OCI-LY3 (cell line): ENCODE measurements at regions not wholly inside any gene's neighbourhood (a gene's known extent, or its start where the extent isn't known, plus 50 kb on each side); places are given as distances from the start of the nearest gene placed in this dataset.

Experiments used
- H2AFZ ChIP-seq: fragments of 200-600, 300-600 bp; shearing (Covaris generic); 2 replicates; pipeline ENCODE4 v1.6.0; 2014; ENCODE audit warnings: antibody characterized with exemption, low read depth, low read length
- H3K27ac ChIP-seq: fragments of 200-600, 300-600 bp; sonication (generic); 2 replicates; pipeline ENCODE4 v1.5.1; 2014; ENCODE audit warnings: mild to moderate bottlenecking, low read length, moderate library complexity, mixed read lengths
- H3K27me3 ChIP-seq: fragments of 200-600, 300-600 bp; sonication (generic); 2 replicates; pipeline ENCODE4 v1.6.1; 2014; ENCODE audit warnings: low read depth, low read length, mixed read lengths
- H3K36me3 ChIP-seq: fragments of 200-600, 300-600 bp; sonication (generic); replicated peaks from 2 replicates; pipeline ENCODE3; 2014; ENCODE audit warnings: low read depth, low read length, mixed read lengths
- H3K4me1 ChIP-seq: fragments of 300-600, 200-600 bp; sonication (generic); 2 replicates; pipeline ENCODE4 v1.6.1; 2014; ENCODE audit warnings: low read length, mixed read lengths
- H3K4me2 ChIP-seq: fragments of 200-600, 300-600 bp; sonication (generic); 2 replicates; pipeline ENCODE4 v1.6.1; 2014; ENCODE audit warnings: low read length, mixed read lengths
- H3K4me3 ChIP-seq: fragments of 300-600, 200-600 bp; sonication (generic); 2 replicates; pipeline ENCODE4 v1.5.1; 2014; ENCODE audit warnings: antibody characterized with exemption, mild to moderate bottlenecking, low read length, moderate library complexity
- H3K79me2 ChIP-seq: fragments of 300-600, 200-600 bp; shearing (Covaris generic); 2 replicates; pipeline ENCODE4 v1.6.1; 2014; ENCODE audit warnings: mild to moderate bottlenecking, low read length, mixed read lengths
- H3K9ac ChIP-seq: fragments of 300-600, 200-600 bp; shearing (Covaris generic); 2 replicates; pipeline ENCODE4 v1.6.0; 2014; ENCODE audit warnings: mild to moderate bottlenecking, low read length, moderate library complexity
- H3K9me3 ChIP-seq: fragments of 200-600, 300-600 bp; shearing (Covaris generic); 2 replicates; pipeline ENCODE4 v1.6.1; 2014; ENCODE audit warnings: low read length, mixed read lengths; ENCODE audit not compliant: insufficient read depth
- H4K20me1 ChIP-seq: fragments of 200-600, 300-600 bp; sonication (generic); 2 replicates; pipeline ENCODE4 v1.6.1; 2016; ENCODE audit warnings: low read length, mixed read lengths; ENCODE audit not compliant: insufficient read depth
- CTCF ChIP-seq: fragments of 200-600, 300-600 bp; sonication (generic); IDR thresholded peaks from 2 replicates; pipeline ENCODE4 v1.5.1; 2014; ENCODE audit warnings: antibody characterized with exemption, low read length, low read depth
- EZH2phosphoT487 ChIP-seq: fragments of 200-600 bp; shearing (Covaris generic); IDR thresholded peaks from 2 replicates; pipeline ENCODE4 v1.6.1; 2018; ENCODE audit warnings: antibody characterized with exemption, mixed run types, low read depth

- Histone ChIP-seq H3K79me2 (no peaks in the 10 kb centered on the region), H3K4me3 (no peak overlapping the region), H3K36me3 (no peaks in the 10 kb centered on the region), H2AFZ (no peak overlapping the region), H3K27me3 (no peaks in the 10 kb centered on the region), H4K20me1 (no peaks in the 10 kb centered on the region), H3K27ac (no peak overlapping the region), H3K4me2 (no peak overlapping the region), H3K4me1 (peaks cover 5% of the 10 kb centered on the region; the same call in 1 of the 2 replicates), H3K9me3 (no peaks in the 10 kb centered on the region), H3K9ac (no peak overlapping the region)
- TF ChIP-seq CTCF (no peak), EZH2phosphoT487 (no peak)
Observed at GRCh38 chr6:56364827-56365339, 117.5 kb upstream of the COL21A1 start.

GRCh38 chr6:56364431-56364826 lies 117.0 kb upstream of the COL21A1 start:
- no peaks in the 10 kb centered on the region for H3K36me3 ChIP-seq
- TF ChIP-seq CTCF: no peak
- TF ChIP-seq EZH2phosphoT487: no peak
- peaks cover 9% of the 10 kb centered on the region for H3K4me1 ChIP-seq
- H3K4me3 ChIP-seq: no peak overlapping the region
- H4K20me1 ChIP-seq: no peaks in the 10 kb centered on the region
- no peaks in the 10 kb centered on the region for H3K79me2 ChIP-seq
- H3K27me3 ChIP-seq: no peaks in the 10 kb centered on the region
- no peak overlapping the region for H3K27ac ChIP-seq
- H3K9ac ChIP-seq: no peak overlapping the region
- no peaks in the 10 kb centered on the region for H3K9me3 ChIP-seq
- H3K4me2 ChIP-seq: no peak overlapping the region
- no peak overlapping the region for H2AFZ ChIP-seq

- Histone ChIP-seq H3K4me3 (no peak overlapping the region), H3K9ac (no peak overlapping the region), H3K36me3 (no peaks in the 10 kb centered on the region), H2AFZ (no peak overlapping the region), H3K4me1 (peaks cover 11% of the 10 kb centered on the region), H3K4me2 (no peak overlapping the region), H3K79me2 (no peaks in the 10 kb centered on the region), H3K9me3 (no peaks in the 10 kb centered on the region), H3K27ac (no peak overlapping the region), H3K27me3 (no peaks in the 10 kb centered on the region), H4K20me1 (no peaks in the 10 kb centered on the region)
- TF ChIP-seq EZH2phosphoT487 (no peak), CTCF (no peak)
Observed at GRCh38 chr6:56363796-56364430, 116.5 kb upstream of the COL21A1 start.

- no peaks in the 10 kb centered on the region for H4K20me1 ChIP-seq
- peaks cover 20% of the 10 kb centered on the region for H3K4me1 ChIP-seq
- no peaks in the 10 kb centered on the region for H3K27me3 ChIP-seq
- no peak overlapping the region for H3K27ac ChIP-seq
- H3K4me3 ChIP-seq: no peak overlapping the region
- H2AFZ ChIP-seq: no peak overlapping the region
- no peak overlapping the region for H3K9ac ChIP-seq
- TF ChIP-seq CTCF (no peak), EZH2phosphoT487 (no peak)
- H3K9me3 ChIP-seq: no peaks in the 10 kb centered on the region
- no peak overlapping the region for H3K4me2 ChIP-seq
- H3K79me2 ChIP-seq: no peaks in the 10 kb centered on the region
- H3K36me3 ChIP-seq: no peaks in the 10 kb centered on the region
Observed at GRCh38 chr6:56361812-56362211, 114.4 kb upstream of the COL21A1 start.
